A549 (cell line): ENCODE measurements at regions not wholly inside any gene's neighbourhood (a gene's known extent, or its start where the extent isn't known, plus 50 kb on each side); places are given as distances from the start of the nearest gene placed in this dataset.

Source experiments
- CTCF ChIP-seq: fragments of >200 bp; sonication (Bioruptor Twin); formaldehyde crosslinking; IDR thresholded peaks from 3 replicates; pipeline ENCODE4 v1.5.1; 2016
- PHF8 ChIP-seq: fragments of 200-600 bp; sonication (generic); IDR thresholded peaks from 2 replicates; pipeline ENCODE4 v1.6.1; 2016; ENCODE audit warnings: low read depth, mild to moderate bottlenecking, antibody characterized with exemption, moderate library complexity, borderline replicate concordance
- POLR2A ChIP-seq: IDR thresholded peaks from 2 replicates; pipeline ENCODE4 v1.6.1; 2012; ENCODE audit warnings: mild to moderate bottlenecking, low read length
- TF ChIP-seq, protein P1 (sequence below): fragments of 150-350 bp; IDR thresholded peaks from 2 replicates; pipeline ENCODE4 v1.6.1; 2014; ENCODE audit warnings: low read depth, mild to moderate bottlenecking, low read length
- TF ChIP-seq, protein P2 (sequence below): fragments of 450-650 bp; IDR thresholded peaks from 2 replicates; pipeline ENCODE4 v1.6.1; 2014; ENCODE audit warnings: antibody characterized with exemption
- TF ChIP-seq, protein P3 (sequence below): fragments of 250-450 bp; sonication (Bioruptor Pico); IDR thresholded peaks from 2 replicates; pipeline ENCODE4 v1.5.0; 2020; ENCODE audit warnings: low read depth, mild to moderate bottlenecking, moderate library complexity

- TF ChIP-seq CTCF (no peak), POLR2A (no peak), PHF8 (no peak)
- TF ChIP-seq, protein P1, sequence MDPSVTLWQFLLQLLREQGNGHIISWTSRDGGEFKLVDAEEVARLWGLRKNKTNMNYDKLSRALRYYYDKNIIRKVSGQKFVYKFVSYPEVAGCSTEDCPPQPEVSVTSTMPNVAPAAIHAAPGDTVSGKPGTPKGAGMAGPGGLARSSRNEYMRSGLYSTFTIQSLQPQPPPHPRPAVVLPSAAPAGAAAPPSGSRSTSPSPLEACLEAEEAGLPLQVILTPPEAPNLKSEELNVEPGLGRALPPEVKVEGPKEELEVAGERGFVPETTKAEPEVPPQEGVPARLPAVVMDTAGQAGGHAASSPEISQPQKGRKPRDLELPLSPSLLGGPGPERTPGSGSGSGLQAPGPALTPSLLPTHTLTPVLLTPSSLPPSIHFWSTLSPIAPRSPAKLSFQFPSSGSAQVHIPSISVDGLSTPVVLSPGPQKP, result no peak
- TF ChIP-seq, protein P2, sequence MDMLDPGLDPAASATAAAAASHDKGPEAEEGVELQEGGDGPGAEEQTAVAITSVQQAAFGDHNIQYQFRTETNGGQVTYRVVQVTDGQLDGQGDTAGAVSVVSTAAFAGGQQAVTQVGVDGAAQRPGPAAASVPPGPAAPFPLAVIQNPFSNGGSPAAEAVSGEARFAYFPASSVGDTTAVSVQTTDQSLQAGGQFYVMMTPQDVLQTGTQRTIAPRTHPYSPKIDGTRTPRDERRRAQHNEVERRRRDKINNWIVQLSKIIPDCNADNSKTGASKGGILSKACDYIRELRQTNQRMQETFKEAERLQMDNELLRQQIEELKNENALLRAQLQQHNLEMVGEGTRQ, result no peak
- TF ChIP-seq, protein P3, sequence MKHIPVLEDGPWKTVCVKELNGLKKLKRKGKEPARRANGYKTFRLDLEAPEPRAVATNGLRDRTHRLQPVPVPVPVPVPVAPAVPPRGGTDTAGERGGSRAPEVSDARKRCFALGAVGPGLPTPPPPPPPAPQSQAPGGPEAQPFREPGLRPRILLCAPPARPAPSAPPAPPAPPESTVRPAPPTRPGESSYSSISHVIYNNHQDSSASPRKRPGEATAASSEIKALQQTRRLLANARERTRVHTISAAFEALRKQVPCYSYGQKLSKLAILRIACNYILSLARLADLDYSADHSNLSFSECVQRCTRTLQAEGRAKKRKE (CRISPR knock-in tag), result no peak
These were observed 1077.2 kb downstream of the TTLL7 start for GRCh38 chr1:82921759-82922158.
